CD4-positive, alpha-beta T cell treated with Interleukin-15 for 1 hour (primary cell): ENCODE measurements at regions not wholly inside any gene's neighbourhood (a gene's known extent, or its start where the extent isn't known, plus 50 kb on each side); places are given as distances from the start of the nearest gene placed in this dataset.
"Not testable (repeated sequence)": the region's sequence is repeated elsewhere in the genome, so short reads cannot be mapped to it uniquely, and the experiment has no call there.

Experiments used
- DNase-seq: peaks from one replicate; pipeline ENCODE4 v3.0.0-alpha.2; 2020

DNA sequence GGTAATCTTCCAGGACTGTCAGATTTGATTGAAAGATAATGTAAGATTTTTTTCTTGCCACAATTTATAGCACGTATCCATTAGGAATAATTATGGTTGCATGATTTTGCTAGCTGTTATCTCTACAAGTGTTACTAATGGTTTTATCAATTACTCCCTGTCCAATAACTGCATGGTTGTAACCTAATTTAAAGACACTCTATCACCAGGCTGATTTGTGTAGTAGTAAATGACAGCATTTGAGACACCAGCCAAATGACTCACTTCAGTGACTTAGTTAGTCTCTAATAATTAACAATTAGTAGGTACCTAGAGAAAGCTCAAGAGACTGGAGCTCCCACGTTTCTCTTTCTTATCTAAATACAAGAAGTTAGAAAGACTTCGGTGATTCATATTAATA is 453.8 kb upstream of the POU3F2 start:
- DNase-seq: no peak

DNA sequence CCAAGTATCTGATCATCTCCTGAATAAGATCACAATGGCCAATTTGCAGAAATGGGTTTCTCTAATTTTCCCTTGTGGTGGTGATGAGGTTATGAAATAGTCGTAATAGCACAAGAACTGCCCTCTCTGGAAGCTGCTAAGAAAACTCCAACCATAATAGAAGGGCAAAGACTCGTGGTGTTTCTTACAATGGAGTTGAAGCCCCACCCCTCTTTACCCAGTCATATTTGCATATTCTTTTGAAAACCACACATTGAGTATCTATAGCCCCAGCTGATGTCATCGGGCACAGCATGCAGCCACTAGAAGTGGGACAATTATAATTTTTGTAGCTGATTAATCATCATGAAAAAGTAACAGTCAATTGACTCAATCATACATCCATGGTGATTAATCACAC is 452.1 kb upstream of the POU3F2 start:
- no peak for DNase-seq

DNA sequence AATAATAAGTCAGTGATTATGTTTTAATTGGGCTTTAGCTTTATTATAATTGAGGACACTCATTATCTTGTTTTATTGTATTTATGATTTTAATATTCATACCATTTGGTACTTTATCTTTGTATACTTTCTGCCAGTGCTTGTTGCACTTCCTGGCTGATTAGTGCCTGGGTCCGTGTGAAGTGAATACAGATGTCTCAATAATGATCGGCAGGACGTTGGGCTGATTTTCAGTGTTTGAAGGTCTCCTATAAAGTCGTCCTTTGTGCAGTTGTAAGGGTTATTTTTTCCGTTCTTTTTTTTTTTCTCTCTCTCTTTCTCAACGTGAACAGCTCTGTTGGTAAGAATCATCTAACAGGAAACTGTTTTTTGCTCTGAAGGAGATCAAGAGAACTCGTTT is 450.0 kb upstream of the POU3F2 start:
- DNase-seq: no peak

DNA sequence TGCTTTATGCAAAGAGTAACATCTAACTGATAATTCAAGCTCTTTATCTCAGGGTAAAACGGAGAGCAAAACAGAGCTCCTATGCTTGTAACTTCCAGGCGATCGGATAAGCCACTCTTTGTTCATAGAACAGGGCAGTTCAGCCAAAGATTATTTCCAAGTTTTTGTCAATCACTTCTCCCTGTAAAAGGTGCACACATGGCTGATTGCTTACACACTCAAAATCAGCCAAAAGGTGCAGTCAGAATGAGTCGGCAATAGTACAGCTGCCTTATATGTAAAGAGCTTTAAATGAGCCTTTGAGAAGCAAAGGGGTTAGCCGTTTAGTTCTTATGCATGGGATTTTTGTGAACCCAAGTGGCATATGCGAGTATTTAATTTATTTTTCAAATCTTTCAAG is 449.6 kb upstream of the POU3F2 start:
- no peak for DNase-seq

DNA sequence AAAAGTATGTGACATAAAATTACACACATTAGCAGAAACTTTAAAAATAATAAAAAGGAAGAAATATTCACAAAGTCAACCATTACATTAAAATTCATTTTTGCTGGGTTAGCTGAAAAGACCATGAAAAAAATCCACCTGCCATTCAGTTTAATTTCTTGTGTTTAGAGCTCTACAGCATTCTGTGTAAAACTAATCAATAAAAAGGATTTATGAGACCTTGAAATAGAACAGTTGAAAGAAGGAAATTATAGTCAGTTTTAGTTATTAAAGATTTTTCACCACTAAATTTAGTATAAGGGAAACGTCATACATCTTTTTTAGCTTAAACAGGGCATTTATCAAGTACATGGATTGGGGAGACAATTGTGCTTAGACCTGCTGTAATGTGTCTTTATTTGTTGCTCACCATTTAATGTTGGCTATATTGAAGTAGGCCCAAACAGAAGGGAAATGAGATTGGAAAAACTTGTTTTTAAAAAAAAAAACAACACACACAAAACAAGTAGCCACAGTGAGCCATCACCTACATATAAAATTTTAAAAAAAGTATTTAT is 438.7 kb upstream of the POU3F2 start:
- no peak for DNase-seq

DNA sequence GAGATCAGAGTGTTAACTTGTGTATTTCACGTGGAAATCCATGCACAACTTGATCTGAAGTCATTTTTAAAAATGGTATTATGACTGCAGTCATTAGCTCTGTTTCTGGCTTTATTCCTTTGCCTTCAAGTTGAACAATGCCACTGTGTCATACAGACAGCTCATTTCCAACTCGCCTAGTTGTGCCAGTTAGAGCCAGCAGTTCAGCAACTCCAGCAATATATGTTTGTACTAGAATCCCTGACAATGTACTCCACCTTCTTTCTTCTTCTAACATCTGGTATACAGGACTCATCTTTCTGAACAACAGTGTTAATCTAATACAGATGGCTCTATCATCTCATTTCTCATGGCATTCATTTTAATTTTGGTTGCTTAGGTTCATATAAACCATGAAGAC is 418.3 kb upstream of the POU3F2 start:
- DNase-seq: no peak

DNA sequence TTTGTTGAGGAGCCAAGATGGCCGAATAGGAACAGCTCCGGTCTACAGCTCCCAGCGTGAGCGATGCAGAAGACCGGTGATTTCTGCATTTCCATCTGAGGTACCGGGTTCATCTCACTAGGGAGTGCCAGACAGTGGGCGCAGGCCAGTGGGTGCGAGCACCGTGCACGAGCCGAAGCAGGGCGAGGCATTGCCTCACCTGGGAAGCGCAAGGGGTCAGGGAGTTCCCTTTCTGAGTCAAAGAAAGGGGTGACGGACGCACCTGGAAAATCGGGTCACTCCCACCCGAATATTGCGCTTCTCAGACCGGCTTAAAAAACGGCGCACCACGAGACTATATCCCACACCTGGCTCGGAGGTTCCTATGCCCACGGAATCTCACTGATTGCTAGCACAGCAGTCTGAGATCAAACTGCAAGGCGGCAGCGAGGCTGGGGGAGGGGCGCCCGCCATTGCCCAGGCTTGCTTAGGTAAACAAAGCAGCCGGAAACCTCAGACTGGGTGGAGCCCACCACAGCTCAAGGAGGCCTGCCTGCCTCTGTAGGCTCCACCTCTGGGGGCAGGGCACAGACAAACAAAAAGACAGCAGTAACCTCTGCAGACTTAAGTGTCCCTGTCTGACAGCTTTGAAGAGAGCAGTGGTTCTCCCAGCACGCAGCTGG is 417.7 kb upstream of the POU3F2 start:
- not testable (repeated sequence) for DNase-seq

DNA sequence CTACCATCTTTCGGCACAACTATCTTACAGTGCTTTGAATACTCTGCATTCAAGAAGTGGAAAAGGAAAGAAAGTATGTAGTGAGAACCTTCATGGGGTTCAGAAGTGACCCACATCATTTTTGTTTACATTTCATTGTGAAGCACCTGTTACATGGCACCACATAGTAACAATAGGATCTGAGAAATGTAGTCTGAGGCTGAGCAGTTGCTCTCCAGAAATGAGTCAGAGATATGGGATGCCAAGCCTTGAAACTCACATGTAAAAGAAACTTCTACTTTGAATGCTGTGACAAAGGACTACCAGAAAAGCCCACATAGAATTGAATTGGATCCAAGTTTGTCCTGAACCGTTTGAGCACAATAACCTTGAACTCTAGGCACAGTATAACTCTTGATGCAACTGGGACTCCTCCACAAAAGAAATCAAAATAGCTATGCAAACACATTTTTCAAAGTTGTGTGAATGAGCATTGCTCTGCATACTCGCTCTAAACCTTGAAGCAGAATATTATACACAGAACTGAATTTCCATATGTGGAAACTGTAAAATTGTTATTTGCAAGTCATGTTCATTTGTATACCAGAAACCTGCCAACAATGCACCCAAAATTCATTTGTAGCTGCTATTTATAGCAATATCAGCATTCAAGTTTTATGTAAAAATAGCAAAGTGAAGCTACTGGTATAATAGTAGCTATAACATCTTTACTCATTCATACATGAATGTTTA is 400.9 kb upstream of the POU3F2 start:
- no peak for DNase-seq

DNA sequence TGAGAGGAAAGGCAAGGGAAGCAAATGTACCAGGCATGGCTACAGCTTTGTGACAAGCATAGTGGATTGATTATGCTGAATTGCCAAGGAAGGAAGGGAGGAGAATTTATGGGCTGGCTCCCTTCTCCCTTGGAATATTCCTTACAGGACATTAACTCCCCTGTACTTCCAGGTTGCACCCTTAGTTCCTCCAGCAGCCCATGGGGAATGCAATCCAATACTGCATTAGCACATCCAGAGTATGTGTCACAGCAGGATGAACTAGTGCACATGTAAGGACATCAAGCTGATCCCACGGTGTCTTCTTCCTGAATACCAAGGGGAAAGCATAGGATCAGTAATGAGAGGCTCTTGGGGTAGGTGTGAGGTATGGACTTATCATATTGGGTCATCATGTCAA is 390.7 kb upstream of the POU3F2 start:
- DNase-seq: no peak

DNA sequence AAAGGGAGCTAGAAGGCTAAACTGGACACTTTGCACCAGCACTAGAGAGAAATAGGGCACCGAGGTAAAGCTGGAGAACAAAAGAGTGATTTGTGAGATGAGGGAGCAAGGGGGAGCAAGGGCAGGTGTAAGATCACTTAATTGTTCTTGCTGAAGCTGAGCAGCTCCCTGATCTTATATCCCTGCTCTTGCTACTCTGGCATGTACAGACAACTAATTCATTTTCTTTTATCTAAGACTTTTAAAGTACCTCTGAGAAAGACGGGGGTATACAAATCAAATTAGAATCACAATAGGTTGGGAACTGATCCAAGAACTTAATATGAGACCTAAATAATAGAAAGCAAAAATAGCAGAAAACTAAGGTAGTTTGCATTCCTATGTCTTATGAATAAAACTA is 381.7 kb upstream of the POU3F2 start:
- DNase-seq: no peak

DNA sequence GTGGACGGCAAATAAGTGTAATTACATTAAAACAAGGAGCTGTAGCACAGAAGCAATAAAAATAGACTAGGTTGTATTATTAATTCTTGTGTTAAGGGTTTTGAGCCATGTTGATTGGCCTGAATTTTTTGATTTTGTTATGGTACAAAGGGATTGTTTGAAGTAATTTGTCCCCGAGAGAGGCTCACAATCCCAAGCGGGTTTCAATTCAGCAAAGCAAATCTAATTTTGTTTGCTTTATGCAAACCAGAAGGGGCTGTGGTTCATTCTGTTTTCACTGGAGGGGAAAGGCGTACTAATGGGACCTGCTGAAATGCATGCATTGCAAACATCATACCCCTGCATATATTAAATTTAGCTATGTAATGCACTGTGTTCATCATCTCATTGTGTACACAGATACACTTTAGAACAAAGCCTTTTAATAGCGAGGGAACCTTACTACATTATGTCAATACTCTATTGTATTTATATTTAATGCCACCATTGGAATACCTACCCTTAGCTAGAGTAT is 379.5 kb upstream of the POU3F2 start:
- DNase-seq: no peak

DNA sequence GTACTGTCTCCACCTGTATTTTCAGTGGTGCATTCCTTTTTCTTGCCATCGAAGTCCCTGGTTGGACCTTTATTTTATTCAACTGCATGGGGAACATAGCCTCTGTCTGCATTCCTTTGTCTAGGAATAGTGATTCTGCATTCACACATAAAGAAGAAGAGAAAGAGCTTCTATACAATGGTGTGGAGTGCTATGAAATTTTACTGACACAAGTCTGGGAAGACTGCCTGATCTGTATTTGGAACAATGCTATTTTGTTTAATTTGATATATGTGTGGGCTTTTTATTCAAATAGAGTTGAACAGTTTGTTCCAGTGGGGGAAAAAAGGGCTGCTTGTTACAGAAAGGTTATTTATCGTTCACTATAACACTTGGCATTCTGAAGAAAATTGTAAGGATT is 375.7 kb upstream of the POU3F2 start:
- no peak for DNase-seq

DNA sequence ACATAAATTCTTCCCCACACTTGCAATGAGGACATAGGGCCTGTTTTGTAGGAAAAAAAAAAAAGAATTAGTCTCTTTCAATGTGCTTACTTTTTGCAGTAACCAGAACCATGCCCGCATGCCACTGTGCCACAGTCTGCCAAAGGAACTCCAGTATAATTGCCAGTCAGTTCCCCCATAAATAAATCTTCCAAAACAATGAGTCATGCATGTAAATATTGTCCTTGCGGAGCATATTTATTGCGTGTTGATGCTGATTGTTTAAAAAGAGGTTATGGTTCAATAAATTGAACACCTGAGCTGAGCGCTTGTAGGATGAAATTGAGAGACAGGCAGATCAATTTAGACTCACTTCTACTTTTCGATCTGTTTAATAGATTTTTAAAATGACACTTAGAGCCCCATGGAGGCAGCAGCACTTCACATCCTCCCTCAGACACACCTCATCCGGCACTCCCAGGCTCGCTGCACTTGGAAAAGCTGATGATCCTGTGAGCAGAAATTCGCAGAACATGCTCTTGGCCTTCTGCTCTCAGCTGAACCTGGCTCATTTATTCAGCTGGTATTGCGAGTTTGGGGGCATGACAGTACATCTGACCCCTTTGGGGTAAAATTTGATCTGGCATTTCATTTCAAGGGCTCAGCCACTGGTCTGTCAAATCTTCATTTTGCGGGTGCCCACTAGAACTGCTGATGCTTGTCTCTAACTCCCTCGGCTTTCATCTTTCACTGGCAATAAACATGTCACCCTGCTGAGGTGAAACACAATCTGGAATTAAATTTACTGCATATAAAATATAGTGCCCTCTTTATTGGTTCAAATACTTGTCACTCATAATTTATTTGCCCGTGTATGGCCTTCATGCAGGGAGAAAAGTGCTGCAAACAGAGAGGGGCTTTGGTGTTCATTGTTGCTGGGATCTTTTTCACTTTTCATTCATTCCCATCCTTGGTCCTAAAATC is 371.1 kb upstream of the POU3F2 start:
- no peak for DNase-seq

DNA sequence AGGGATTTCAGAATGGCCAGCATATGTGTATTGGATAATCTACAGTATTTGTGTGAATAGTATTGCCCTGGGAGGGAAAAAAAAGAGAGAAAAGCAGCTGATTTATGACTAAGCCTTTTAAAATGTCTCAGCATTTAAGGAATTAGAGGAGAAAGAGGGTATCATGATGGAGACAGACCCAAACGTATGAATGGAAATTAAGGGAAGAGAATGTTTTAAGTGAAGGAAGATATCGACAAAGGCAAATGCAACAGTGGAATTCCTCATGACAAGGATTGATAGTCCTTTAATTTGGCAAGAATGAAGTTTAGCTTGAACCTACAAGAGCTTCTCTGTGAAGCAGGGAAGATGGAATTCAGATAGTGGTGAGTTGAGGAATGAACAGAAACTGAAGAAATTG is 367.3 kb upstream of the POU3F2 start:
- DNase-seq: no peak

DNA sequence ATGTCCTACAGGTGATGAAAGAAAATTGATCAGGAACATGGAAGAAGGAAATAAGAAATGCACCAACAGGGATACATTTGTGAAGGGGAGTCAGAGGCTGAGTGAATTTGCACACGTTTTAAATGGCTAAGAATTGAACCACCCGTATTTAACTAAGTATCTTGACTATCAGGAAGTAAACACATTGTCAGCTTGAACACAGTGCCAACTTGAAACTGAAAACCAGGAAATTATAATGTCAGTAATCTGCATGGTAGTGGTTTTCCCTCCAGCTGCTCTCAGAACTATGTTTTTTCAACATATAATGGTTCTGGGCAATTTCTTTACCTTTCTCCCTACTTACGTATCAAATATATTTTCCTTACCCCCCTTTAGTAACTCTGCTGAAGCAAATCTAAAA is 366.5 kb upstream of the POU3F2 start:
- DNase-seq: no peak

DNA sequence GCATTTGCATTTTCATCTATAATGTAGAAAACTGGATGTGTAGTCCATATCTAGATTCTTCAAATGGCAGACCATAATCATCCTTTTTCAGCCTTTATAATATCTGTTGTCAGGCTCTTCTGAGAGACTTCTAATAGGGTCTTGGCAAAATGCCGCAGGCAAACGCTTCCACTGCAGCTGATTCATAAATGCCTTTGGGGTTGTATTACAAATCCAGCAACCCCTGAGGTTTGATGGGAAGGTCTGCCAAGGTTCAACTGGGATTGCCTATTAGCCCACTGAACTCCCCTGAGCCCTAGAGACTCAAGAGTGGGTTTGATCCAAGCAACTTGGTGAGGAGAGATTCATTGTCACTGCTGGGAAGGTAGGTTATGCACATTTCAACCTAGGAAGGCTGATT is 365.2 kb upstream of the POU3F2 start:
- no peak for DNase-seq

DNA sequence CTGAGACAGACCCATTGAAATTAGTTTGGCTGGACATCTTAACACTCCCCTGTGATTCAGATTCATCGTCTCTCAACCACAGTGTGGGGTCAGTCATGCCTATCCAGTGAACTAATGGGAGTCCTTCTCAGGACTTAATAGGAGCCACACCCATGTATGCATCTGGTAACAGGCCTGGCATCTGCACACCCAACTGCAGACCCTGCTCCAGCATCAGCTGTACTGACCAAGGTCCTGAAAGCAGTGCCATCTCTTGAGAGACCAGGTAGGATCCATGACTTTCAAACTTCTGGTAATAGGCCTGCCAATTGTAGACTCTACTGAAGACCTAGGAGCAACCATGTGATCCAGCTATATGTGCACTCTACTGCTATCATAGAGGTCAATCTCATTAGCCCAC is 363.6 kb upstream of the POU3F2 start:
- no peak for DNase-seq

DNA sequence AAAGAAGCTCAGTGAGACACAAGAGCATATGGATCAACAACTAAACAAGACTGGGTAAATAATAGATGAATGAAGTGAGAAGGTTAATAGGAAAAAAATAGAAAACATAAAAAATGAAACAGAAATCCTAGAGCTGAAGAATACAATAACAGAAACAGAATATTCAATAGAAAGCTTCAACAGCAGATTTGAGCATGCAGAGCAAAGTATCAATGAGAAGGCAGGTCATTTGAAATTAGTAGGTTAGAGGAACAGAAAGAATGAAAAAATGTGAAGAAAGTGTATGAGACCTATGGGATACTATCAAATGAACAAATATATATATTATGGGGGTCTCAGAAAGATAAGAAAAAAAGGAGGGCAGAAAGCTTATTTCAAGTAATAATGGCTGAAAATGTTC is 362.9 kb upstream of the POU3F2 start:
- no peak for DNase-seq

DNA sequence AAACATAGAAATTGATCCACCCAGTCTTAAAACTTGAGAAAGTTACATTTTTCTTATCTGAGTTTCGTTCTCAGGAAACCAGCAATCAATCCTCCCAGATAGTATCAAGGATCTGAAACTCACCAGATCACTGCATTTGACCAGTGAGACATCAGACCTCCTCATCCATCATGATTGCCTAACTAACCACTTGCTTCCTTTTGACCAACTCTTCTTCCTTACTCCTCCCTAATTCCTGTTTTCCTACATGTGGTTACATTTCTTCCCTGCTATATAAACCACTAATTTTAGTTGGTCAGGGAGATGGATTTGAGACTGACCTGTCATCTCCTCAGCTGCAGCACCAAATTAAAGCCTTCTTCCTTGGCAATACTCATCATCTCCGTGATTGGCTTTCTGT is 357.1 kb upstream of the POU3F2 start:
- no peak for DNase-seq

DNA sequence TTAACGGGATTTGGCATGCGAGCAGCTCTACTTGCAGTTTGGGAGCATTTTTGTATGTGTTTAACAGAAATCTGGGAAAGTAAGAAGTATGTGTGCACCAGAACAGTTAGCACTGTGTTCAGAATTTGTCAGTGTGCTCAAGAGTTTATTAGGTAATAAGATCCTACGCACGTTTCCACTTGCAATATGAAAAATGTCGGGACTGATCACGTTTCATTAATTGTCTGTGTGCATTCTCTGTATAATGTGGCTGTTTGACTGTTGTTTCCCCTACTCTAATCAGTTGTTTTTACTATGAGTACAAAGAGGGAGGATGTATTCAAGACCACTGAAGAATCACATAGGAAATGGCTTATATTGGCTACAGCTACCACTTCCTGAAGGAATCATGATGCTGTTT is 349.7 kb upstream of the POU3F2 start:
- DNase-seq: no peak

DNA sequence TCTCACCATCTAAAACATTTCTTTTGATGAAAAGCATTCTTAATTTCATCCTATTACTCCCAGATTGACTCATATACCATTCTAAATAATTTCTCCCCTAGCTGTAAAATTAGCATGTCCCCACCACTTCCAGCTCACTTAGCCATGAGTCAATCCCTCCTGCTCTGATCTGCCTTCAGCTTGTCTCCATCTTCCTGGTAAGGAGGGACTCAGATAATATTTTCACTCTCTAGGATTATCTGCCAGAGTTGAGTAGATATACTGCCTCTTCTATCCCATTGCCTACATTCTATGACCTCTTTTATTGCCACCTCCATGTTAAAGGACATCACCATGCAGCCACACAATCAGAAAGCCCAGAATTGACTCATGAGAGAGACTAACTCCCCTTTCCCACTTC is 348.8 kb upstream of the POU3F2 start:
- DNase-seq: no peak

DNA sequence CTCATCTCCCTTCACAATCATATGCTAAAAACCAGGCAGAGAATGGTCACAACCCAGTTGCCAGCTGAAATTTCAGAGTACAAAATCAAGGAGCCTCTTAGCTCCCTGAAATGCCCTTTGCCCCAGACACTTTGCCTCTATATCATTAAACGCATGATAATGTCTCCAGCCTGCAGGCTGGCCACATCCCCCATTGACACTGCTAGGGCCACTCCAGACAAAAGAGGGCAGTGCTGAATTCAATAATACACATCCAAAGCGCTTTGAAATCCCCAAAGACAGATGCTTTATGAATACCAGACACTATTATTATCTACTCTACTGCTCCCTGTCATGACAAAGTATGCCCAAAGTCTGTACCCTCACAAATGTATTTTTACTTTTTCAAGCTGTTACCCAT is 348.3 kb upstream of the POU3F2 start:
- no peak for DNase-seq

DNA sequence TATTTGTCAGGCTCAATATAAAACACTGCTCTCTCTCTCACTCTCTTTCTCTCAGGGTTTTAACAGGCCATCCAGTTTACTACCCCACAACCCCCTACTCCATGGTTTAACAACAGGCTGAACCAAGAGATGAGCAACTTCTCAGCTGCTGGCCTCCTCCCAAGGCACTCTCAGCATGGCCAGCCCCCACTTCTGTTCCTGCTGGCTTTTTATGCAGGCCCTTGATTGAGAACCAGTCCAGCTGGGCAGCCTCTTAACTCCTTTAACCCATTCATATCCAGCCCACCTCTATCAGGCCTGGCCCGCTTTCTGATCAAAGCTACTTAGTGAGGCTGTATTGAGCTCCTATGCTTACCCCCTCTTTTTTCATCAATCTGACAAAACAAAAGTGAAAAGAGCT is 346.8 kb upstream of the POU3F2 start:
- no peak for DNase-seq
